Breast epithelium (tissue), 3 donors: ENCODE measurements at regions not wholly inside any gene's neighbourhood (a gene's known extent, or its start where the extent isn't known, plus 50 kb on each side); places are given as distances from the start of the nearest gene placed in this dataset.

Source experiments
- CTCF ChIP-seq, 3 donors: fragments of 450-650 bp; IDR thresholded peaks; one replicate each; pipeline ENCODE4 v1.5.1; 2016 to 2017; ENCODE audit warnings: antibody characterized with exemption in 3 of 3, mild to moderate bottlenecking in 3 of 3, moderate library complexity in 3 of 3
- POLR2A ChIP-seq: fragments of 450-650 bp; IDR thresholded peaks from one replicate; pipeline ENCODE4 v1.6.1; 2016; ENCODE audit warnings: antibody characterized with exemption, mild to moderate bottlenecking, moderate library complexity

DNA sequence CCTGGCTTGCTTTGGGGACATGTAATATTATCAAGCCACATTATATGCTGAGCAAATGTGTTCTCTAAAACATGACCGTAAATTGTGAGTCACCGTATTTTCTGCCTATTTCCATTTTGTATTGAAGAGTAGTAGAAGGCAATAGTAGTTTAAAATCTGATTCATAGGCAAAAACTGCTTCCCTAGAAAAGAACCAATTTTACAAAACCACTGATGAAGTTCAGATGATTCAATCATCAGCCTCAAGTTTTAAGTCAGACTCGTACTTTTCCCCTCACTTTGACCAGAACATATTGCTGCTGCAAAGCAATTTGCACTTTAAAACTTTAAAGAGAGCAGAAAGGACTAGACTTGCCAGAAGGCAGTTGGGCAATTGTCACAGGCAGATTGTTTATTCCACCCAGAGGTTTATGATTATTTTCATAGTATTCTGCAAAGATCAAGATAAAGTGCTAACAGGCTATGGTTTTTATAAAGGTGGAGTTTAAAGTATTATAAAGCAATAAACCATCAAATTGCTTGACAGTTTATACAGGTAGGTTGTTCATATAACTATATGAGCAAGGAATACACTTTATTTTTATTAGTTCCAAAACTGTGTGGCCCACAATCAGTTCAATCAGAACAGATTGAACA, 168.2 kb downstream of the ETV1 start:
- TF ChIP-seq CTCF (IDR thresholded peaks at IDR 0.05) = no peak
- TF ChIP-seq POLR2A = no peak
